Fibroblast of skin of scalp (primary cell): ENCODE measurements at regions not wholly inside any gene's neighbourhood (a gene's known extent, or its start where the extent isn't known, plus 50 kb on each side); places are given as distances from the start of the nearest gene placed in this dataset.
"Not testable (repeated sequence)": the region's sequence is repeated elsewhere in the genome, so short reads cannot be mapped to it uniquely, and the experiment has no call there.

ENCODE experiments used
- DNase-seq: peaks from one replicate; pipeline ENCODE4 v3.0.0-alpha.2; 2013

DNA sequence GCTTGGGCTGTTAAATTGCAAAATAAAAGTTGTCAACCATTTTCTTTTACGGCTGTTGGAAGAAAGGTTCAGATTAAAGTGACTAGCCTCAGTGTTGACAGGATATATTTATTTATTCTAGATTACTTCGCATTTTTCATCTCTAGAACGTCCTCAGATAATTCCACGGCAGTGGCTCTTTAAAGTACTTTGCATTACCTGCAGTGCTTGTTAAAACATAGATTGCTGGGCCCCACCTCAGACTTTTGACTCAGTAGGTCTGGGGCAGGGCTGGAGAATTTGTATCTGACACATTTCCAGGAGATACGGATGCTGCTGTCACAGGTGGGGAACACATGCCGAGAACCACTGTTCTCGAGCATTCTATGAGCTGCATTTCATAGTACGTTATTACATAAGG is 292.7 kb downstream of the EDEM1 start:
- DNase-seq = no peak

GRCh38 chr3:5485427-5485826 is 297.9 kb downstream of the EDEM1 start:
- DNase-seq = no peak

- DNase-seq = no peak
Measured at GRCh38 chr3:5488771-5489170, 301.3 kb downstream of the EDEM1 start.

- no peak for DNase-seq
Measured at GRCh38 chr3:5489536-5489935, 302.0 kb downstream of the EDEM1 start.

GRCh38 chr3:5494905-5495519 is 307.5 kb downstream of the EDEM1 start:
- DNase-seq = no peak

- DNase-seq = no peak
Measured at GRCh38 chr3:5497497-5497896, 310.0 kb downstream of the EDEM1 start.

- no peak for DNase-seq
Measured at GRCh38 chr3:5498981-5499380, 311.5 kb downstream of the EDEM1 start.

- DNase-seq = no peak
Measured at GRCh38 chr3:5499404-5499803, 311.9 kb downstream of the EDEM1 start.

- DNase-seq = no peak
Measured at GRCh38 chr3:5503136-5503535, 315.6 kb downstream of the EDEM1 start.

GRCh38 chr3:5504135-5504534 is 316.6 kb downstream of the EDEM1 start:
- no peak for DNase-seq

GRCh38 chr3:5505163-5505562 is 317.7 kb downstream of the EDEM1 start:
- DNase-seq = no peak

DNA sequence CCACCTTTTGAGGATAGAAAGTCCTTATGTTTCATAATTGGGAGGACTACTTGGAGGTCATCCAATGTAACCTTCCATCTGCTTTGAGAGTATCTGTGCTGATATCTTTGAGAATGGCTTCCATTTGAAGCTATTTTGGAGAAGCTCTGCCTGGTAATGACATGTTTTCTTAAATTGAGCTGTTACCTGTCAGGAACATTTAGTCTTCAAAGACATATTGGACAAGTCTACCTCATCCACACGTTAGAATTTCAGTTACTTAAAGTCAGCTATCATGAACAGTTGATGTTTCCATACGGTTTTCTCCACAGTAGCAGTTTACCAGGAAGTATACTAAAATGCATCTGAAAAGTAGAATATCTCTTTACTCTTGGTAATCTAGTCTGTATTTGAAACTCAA is 318.5 kb downstream of the EDEM1 start:
- no peak for DNase-seq

GRCh38 chr3:5508860-5509259 is 321.4 kb downstream of the EDEM1 start:
- not testable (repeated sequence) for DNase-seq

- DNase-seq = no peak
Measured at GRCh38 chr3:5510300-5510699, 322.8 kb downstream of the EDEM1 start.

DNA sequence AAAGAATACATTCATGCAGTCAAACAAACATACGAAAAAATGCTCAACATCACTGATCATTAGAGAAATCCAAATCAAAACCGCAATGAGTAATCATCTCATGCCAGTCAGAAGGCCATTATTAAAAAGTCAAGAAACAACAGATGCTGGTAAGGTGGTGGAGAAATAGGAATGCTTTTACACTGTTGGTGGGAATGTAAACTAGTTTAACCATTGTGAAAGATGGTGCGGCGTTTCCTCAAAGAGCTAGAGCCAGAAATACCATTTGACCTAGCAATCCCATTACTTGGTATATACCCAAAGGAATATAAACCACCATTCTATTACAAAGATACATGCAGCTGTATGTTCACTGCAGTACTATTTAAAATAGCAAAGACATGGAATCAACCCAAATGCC is 330.4 kb downstream of the EDEM1 start:
- no peak for DNase-seq

GRCh38 chr3:5520237-5520636 is 332.7 kb downstream of the EDEM1 start:
- DNase-seq = no peak

GRCh38 chr3:5523125-5523524 is 335.6 kb downstream of the EDEM1 start:
- DNase-seq = no peak

DNA sequence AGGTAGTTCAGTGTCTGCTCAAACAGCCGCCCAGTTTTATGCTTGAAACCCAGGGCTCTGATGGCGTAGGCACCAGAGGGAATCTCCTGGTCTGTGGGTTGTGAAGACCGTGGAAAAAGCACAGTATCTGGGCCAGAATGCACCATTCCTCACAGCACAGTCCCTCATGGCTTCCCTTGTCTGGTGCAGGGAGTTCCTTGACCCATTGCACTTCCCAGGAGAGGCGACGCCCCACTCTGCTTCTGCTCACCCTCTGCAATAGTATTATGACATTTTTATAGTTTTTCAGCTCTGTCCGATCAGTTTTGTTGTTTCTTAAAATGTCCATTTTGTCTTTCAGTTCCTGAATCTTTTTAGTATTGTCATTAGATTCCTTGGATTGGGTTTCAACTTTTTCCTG is 343.5 kb downstream of the EDEM1 start:
- DNase-seq = no peak

DNA sequence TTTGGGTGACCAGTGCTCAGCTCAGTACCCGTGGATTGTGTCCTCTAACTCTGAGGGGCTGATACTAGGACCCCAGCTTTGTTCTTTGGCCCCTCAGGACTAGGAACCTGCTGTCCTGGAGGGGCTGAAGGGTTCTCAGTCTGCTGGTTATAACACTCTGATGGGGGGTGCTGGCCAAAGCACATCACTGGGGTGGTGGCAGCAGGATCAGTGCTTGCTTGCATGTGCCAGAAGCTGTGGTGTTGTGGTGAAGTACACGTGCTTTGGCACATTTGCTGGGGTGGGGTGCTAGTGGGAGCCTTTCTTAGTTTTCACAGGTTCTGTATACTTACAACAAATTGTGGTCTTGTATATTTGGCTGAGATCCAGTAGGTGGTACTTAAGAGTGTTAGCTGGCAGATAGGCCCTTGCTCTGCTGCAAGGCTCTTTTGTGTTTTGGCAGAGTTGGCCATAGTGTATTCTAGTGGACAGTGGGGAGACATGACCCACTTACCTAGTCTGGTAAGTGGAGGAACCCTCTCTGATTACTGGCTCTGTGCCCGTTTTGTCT is 344.3 kb downstream of the EDEM1 start:
- no peak for DNase-seq

DNA sequence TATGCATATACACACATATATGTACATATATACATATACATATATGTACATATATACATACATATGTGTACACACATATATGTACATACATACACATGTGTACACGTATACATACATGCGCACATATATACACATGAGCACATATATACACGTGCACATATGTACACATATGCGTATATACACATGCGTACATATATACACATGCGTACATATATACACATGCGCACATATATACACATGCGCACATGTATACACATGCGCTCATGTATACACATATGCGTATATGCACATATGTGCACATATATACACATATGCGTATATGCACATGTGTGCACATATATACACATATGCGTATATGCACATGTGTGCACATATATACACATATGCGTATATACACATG is 353.0 kb downstream of the EDEM1 start:
- DNase-seq = no peak

DNA sequence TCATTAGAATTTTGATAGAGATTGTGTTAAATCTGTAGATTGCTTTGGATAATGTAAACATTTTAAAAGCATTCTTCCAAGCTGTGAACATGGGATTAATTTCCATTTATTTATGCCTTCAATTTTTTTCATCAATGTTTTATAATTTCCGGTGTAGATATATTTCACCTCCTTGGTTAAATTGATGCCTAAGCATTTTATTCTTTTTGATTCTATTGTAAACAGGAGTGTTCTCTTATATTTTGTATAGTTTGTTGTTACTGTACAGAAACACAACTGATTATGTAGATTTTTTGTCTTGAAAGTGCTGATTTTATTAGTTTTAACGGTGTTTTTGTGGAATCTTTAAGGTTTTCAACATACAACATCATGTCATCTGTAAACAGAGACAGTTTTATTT is 355.0 kb downstream of the EDEM1 start:
- DNase-seq = no peak

GRCh38 chr3:5543047-5543446 is 355.5 kb downstream of the EDEM1 start:
- DNase-seq = no peak

- no peak for DNase-seq
Measured at GRCh38 chr3:5545719-5546118, 358.2 kb downstream of the EDEM1 start.

DNA sequence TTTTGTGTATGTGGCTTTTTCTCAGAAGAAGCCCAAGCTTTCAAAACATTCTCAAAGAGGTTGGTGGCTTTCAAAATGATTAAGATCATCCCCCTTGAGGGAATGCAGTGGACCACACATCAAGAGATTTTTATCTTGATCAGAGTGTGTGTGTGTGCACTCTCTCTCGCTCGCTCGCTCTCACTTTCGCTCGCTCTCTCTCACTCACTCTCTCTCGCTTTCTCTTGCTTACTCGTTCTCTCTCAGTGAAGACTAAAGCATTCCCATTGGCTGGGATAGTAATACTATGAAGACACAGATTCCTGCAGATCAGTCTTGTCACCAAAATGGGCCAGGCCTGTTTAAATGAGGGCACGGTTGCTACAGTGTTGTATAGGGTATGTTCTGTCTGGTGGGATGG is 365.7 kb downstream of the EDEM1 start:
- DNase-seq = no peak

GRCh38 chr3:5554245-5554747 is 366.8 kb downstream of the EDEM1 start:
- DNase-seq = no peak
